Inflammatory macrophage treated with lipopolysaccharide for 4 hours (primary cell): ENCODE measurements at regions not wholly inside any gene's neighbourhood (a gene's known extent, or its start where the extent isn't known, plus 50 kb on each side); places are given as distances from the start of the nearest gene placed in this dataset.

ENCODE experiments used
- DNase-seq: peaks from one replicate; pipeline ENCODE4 v3.0.0-alpha.2; 2020

GRCh38 chr1:71170925-71171324, 90.1 kb upstream of the ZRANB2 start:
- DNase-seq: no peak

- DNase-seq: no peak
Observed at GRCh38 chr1:71167505-71167904, 86.7 kb upstream of the ZRANB2 start.

- DNase-seq: no peak
Observed at GRCh38 chr1:71166178-71167173, 85.6 kb upstream of the ZRANB2 start.

- DNase-seq: no peak
Observed at GRCh38 chr1:71157715-71158114, 76.9 kb upstream of the ZRANB2 start.

GRCh38 chr1:71157151-71157550, 76.3 kb upstream of the ZRANB2 start:
- no peak for DNase-seq

- DNase-seq: no peak
Observed at GRCh38 chr1:71156590-71156989, 75.8 kb upstream of the ZRANB2 start.

- DNase-seq: no peak
Observed at GRCh38 chr1:71154429-71154828, 73.6 kb upstream of the ZRANB2 start.

GRCh38 chr1:71153826-71154225, 73.0 kb upstream of the ZRANB2 start:
- DNase-seq: no peak

- DNase-seq: no peak
Observed at GRCh38 chr1:71147637-71148360, 67.0 kb upstream of the ZRANB2 start.

GRCh38 chr1:71135571-71135970, 54.7 kb upstream of the ZRANB2 start:
- no peak for DNase-seq
